ENCODE measurements at regions not wholly inside any gene's neighbourhood (a gene's known extent, or its start where the extent isn't known, plus 50 kb on each side); places are given as distances from the start of the nearest gene placed in this dataset.
"Not testable (repeated sequence)": the region's sequence is repeated elsewhere in the genome, so short reads cannot be mapped to it uniquely, and the experiment has no call there.

DNA sequence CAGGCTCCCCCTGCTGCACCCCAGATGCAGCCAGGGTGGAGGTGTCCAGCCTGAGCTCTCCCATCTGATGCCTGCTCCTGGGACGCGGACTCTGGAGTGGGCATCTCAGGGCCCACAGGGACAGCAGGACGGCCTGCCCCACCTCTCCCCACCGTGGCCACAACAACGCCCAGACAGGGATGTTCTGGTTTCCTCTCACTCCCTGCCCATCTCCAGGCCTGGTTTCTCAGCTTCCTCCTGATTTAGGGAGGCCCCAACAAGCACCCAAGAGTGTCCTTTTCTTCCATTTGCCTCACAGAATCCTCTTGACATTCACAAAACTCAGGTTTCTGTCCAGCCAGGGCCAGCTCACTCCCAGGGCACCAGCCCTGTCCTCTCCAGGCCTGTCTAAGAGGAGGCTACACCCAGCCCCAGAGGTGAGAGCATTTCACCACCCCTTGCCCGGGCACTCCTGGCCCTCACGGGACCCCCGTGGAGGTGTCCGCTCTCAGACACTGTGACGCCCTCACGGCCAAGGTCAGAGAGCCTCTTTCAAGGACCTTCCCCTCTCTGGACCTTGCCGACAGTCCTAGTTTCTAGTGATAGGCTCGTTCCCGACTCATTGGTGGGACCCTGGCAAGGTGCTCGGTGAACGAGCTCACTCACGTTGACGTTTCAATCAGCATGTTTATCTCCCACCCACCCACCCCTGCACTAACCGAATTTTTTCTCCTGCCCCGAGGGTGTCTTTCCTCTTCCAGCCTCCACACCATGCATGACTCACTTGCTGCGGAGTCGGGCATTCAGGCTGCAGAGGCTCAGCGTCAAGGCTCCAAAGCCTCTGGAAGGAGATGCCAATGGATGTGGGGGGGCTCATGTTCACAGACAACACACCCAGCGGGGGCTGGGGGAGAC, 62.0 kb upstream of the UNC5A start:
- Mint-ChIP-seq H3K27ac (no peak overlapping the region), H3K36me3 (ENCODE audit: low read depth) (no peaks in the 10 kb centered on the region), H3K4me3 (no peak overlapping the region), H3K4me1 (peaks cover 13% of the 10 kb centered on the region), H3K27me3 (ENCODE audit: low read depth) (peaks cover 47% of the 10 kb centered on the region), H3K9me3 (peaks cover 3% of the 10 kb centered on the region)
- TF ChIP-seq, protein P1, sequence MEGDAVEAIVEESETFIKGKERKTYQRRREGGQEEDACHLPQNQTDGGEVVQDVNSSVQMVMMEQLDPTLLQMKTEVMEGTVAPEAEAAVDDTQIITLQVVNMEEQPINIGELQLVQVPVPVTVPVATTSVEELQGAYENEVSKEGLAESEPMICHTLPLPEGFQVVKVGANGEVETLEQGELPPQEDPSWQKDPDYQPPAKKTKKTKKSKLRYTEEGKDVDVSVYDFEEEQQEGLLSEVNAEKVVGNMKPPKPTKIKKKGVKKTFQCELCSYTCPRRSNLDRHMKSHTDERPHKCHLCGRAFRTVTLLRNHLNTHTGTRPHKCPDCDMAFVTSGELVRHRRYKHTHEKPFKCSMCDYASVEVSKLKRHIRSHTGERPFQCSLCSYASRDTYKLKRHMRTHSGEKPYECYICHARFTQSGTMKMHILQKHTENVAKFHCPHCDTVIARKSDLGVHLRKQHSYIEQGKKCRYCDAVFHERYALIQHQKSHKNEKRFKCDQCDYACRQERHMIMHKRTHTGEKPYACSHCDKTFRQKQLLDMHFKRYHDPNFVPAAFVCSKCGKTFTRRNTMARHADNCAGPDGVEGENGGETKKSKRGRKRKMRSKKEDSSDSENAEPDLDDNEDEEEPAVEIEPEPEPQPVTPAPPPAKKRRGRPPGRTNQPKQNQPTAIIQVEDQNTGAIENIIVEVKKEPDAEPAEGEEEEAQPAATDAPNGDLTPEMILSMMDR (IDR thresholded peaks at IDR 0.05; ENCODE audit: unreplicated experiment in 3 of 3) = no peak

- Mint-ChIP-seq H3K27ac (no peak overlapping the region), H3K4me1 (peaks cover 9% of the 10 kb centered on the region), H3K9me3 (peaks cover 8% of the 10 kb centered on the region), H3K27me3 (ENCODE audit: low read depth) (peaks cover 39% of the 10 kb centered on the region), H3K36me3 (ENCODE audit: low read depth) (no peaks in the 10 kb centered on the region), H3K4me3 (no peak overlapping the region)
- TF ChIP-seq, protein P1 (IDR thresholded peaks at IDR 0.05; ENCODE audit: unreplicated experiment in 3 of 3) = no peak
Measured at GRCh38 chr5:176748967-176749935, 61.1 kb upstream of the UNC5A start.

- Mint-ChIP-seq H3K4me1 (peaks cover 9% of the 10 kb centered on the region), H3K4me3 (no peak overlapping the region), H3K27ac (no peak overlapping the region), H3K36me3 (ENCODE audit: low read depth) (no peaks in the 10 kb centered on the region), H3K27me3 (ENCODE audit: low read depth) (peaks cover 30% of the 10 kb centered on the region), H3K9me3 (peaks cover 8% of the 10 kb centered on the region)
- TF ChIP-seq, protein P1 (IDR thresholded peaks at IDR 0.05; ENCODE audit: unreplicated experiment in 3 of 3) = no peak
Measured at GRCh38 chr5:176750144-176750543, 60.2 kb upstream of the UNC5A start.

- TF ChIP-seq, protein P1 (IDR thresholded peaks at IDR 0.05; ENCODE audit: unreplicated experiment in 3 of 3) = no peak
- Mint-ChIP-seq H3K9me3 (peaks cover 17% of the 10 kb centered on the region), H3K27ac (no peak overlapping the region), H3K36me3 (ENCODE audit: low read depth) (no peaks in the 10 kb centered on the region), H3K4me3 (no peak overlapping the region), H3K27me3 (ENCODE audit: low read depth) (peaks cover 15% of the 10 kb centered on the region), H3K4me1 (no peaks in the 10 kb centered on the region)
Measured at GRCh38 chr5:176754376-176754973, 55.9 kb upstream of the UNC5A start.

DNA sequence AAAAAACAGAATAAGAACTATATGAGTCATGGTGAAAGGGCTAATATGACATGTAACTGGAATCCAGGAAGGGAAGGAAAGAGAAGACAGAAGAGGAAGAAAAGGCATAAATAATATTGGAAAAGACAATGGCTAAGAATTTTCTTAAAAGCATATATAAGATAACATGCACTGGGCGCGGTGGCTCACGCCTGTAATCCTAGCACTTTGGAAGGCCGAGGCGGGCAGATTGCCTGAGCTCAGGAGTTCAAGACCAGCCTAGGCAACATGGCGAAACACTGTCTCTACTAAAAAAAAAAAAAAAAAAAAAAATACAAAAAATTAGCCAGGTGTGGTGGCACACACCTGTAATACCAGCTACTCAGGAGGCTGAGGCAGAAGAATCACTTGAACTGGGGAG, 54.8 kb upstream of the UNC5A start:
- Mint-ChIP-seq H3K9me3 (peaks cover 19% of the 10 kb centered on the region), H3K27me3 (ENCODE audit: low read depth) (peaks cover 13% of the 10 kb centered on the region)
- not testable (repeated sequence) for H3K36me3 Mint-ChIP-seq (ENCODE audit: low read depth); H3K4me3 Mint-ChIP-seq; H3K27ac Mint-ChIP-seq; H3K4me1 Mint-ChIP-seq

- not testable (repeated sequence) for H3K4me1 Mint-ChIP-seq; H3K36me3 Mint-ChIP-seq (ENCODE audit: low read depth); H3K27ac Mint-ChIP-seq; H3K4me3 Mint-ChIP-seq
- Mint-ChIP-seq H3K27me3 (ENCODE audit: low read depth) (peaks cover 14% of the 10 kb centered on the region), H3K9me3 (peaks cover 16% of the 10 kb centered on the region)
Measured at GRCh38 chr5:176757569-176757968, 52.8 kb upstream of the UNC5A start.
